ENCODE measurements at regions not wholly inside any gene's neighbourhood (a gene's known extent, or its start where the extent isn't known, plus 50 kb on each side); places are given as distances from the start of the nearest gene placed in this dataset.
A peak's percentile ranks its signal among the peaks of the same experiment; 100 is the strongest.
"Not testable (repeated sequence)": the region's sequence is repeated elsewhere in the genome, so short reads cannot be mapped to it uniquely, and the experiment has no call there.

GRCh38 chr18:43785158-43785557 is 507.9 kb upstream of the SYT4 start:
- Histone ChIP-seq H3K27me3 (no peaks in the 10 kb centered on the region), H3K4me1 (no peaks in the 10 kb centered on the region), H3K27ac (no peak overlapping the region), H3K36me3 (no peaks in the 10 kb centered on the region), H3K4me3 (no peak overlapping the region), H3K9me3 (no peaks in the 10 kb centered on the region)
- DNase-seq = no peak
- intact Hi-C loops (cut with DNase I; ENCODE audit: low total_unique reads) = no loop called here
- TF ChIP-seq CTCF (IDR thresholded peaks at IDR 0.05) = no peak

GRCh38 chr18:43786893-43787292 is 509.6 kb upstream of the SYT4 start:
- Histone ChIP-seq H3K27me3 (no peaks in the 10 kb centered on the region), H3K4me1 (no peaks in the 10 kb centered on the region), H3K9me3 (no peaks in the 10 kb centered on the region), H3K27ac (no peak overlapping the region), H3K4me3 (no peak overlapping the region), H3K36me3 (no peaks in the 10 kb centered on the region)
- DNase-seq = no peak
- intact Hi-C loops (cut with DNase I; ENCODE audit: low total_unique reads) = no loop called here
- no peak for TF ChIP-seq CTCF (IDR thresholded peaks at IDR 0.05)

GRCh38 chr18:43787721-43788120 is 510.4 kb upstream of the SYT4 start:
- H3K4me1 ChIP-seq; intact Hi-C loops (cut with DNase I; ENCODE audit: low total_unique reads); H3K9me3 ChIP-seq; H3K36me3 ChIP-seq; H3K4me3 ChIP-seq; H3K27me3 ChIP-seq; DNase-seq; H3K27ac ChIP-seq: not testable (repeated sequence)

GRCh38 chr18:43789234-43790000 is 512.1 kb upstream of the SYT4 start:
- TF ChIP-seq CTCF (IDR thresholded peaks at IDR 0.05) = peak in 1 of 2 experiments; percentile 15
- Histone ChIP-seq H3K9me3 (no peaks in the 10 kb centered on the region), H3K27me3 (no peaks in the 10 kb centered on the region), H3K4me1 (no peaks in the 10 kb centered on the region), H3K36me3 (no peaks in the 10 kb centered on the region), H3K27ac (no peak overlapping the region), H3K4me3 (no peak overlapping the region)
- intact Hi-C loops (cut with DNase I; ENCODE audit: low total_unique reads) = no loop called here
- DNase-seq = no peak

- DNase-seq = no peak
- intact Hi-C loops (cut with DNase I; ENCODE audit: low total_unique reads) = no loop called here
- no peaks in the 10 kb centered on the region for H3K36me3 ChIP-seq
- TF ChIP-seq CTCF (IDR thresholded peaks at IDR 0.05) = no peak
- H3K27me3 ChIP-seq = no peaks in the 10 kb centered on the region
- no peak overlapping the region for H3K27ac ChIP-seq
- H3K9me3 ChIP-seq = no peaks in the 10 kb centered on the region
- H3K4me1 ChIP-seq = no peaks in the 10 kb centered on the region
- no peak overlapping the region for H3K4me3 ChIP-seq
Observed at GRCh38 chr18:43793910-43794309, 516.6 kb upstream of the SYT4 start.

GRCh38 chr18:43794363-43794762 is 517.1 kb upstream of the SYT4 start:
- intact Hi-C loops (cut with DNase I; ENCODE audit: low total_unique reads) = no loop called here

More at GRCh38 chr18:43794363-43794762, 517.1 kb upstream of the SYT4 start:
- H3K4me1 ChIP-seq = no peaks in the 10 kb centered on the region
- no peak for DNase-seq
- no peaks in the 10 kb centered on the region for H3K36me3 ChIP-seq
- no peak overlapping the region for H3K4me3 ChIP-seq
- no peaks in the 10 kb centered on the region for H3K27me3 ChIP-seq
- H3K9me3 ChIP-seq = no peaks in the 10 kb centered on the region
- no peak overlapping the region for H3K27ac ChIP-seq
- TF ChIP-seq CTCF (IDR thresholded peaks at IDR 0.05) = no peak

All from tibial artery (tissue), 4 donors.